HG03354 (cell line): ENCODE measurements at regions not wholly inside any gene's neighbourhood (a gene's known extent, or its start where the extent isn't known, plus 50 kb on each side); places are given as distances from the start of the nearest gene placed in this dataset.

Experiments
- ATAC-seq: cut with Tn5 transposase; IDR thresholded peaks from one replicate; pipeline ENCODE4 v1.9.1; 2021; ENCODE audit warnings: mild to moderate bottlenecking; ENCODE audit not compliant: unreplicated experiment, poor library complexity, severe bottlenecking

DNA sequence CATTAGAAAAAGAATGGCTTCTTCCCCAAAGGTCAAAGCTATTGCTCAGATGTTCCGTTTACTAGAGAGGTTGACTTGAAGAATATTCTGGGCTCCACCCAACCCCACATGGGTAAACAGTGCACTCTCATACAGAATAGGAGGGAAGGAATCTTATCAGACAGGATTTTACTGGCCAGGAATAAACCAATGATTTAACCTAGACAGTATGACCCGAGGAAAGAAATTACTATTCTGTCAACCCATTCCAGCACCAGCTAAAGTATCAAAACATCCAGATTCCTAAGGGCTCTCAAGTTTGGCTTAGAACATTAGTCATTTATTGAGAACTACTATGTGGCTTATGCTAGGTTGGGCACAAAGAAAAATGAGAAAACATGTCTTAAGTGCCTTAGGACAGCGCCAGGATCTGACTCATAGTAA is 493.6 kb upstream of the KLF4 start:
- ATAC-seq: no peak

GRCh38 chr9:107982745-107983144 is 493.2 kb upstream of the KLF4 start:
- no peak for ATAC-seq

GRCh38 chr9:107982001-107982400 is 492.4 kb upstream of the KLF4 start:
- ATAC-seq: no peak

- no peak for ATAC-seq
Measured at GRCh38 chr9:107980984-107981383, 491.4 kb upstream of the KLF4 start.

DNA sequence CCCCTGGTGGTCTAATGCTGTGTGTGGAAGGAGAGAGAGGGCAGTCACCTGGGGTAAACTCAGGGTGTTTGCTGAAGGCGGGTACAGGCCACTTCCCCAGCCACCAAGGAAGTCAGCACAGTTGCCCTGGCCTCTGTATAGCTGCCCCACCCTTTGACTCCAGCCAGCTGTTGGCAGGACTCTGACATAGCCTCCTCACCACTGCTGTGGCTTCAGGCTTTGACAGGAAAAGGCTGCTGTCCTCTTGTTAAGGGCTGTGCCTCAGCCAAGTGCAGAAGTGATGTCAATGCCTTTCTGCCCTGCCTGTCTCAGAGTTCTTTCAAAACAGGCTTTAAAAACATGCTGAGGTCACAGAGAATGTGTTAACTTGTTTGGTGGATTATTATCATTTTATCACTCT is 487.2 kb upstream of the KLF4 start:
- ATAC-seq: no peak

GRCh38 chr9:107975426-107976010 is 485.9 kb upstream of the KLF4 start:
- ATAC-seq: no peak

DNA sequence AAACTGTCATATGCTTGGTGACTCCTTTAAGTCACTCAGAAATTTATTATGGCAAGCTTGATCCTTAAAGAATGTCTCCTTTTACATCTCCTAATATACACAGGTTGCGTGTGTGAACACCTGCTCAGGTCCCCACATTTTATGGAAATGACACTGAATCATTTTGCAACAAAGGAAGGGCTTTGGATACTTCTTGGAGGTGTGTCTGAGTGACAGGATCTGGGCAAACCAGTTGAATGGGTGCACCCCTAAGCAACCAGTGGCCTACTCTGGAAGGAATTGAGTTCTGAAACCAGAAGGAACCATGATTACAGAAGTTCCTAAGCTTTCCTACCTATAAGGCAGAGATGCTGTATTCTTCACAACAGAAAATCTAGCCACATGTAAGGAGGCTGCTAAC is 483.9 kb upstream of the KLF4 start:
- ATAC-seq: no peak

DNA sequence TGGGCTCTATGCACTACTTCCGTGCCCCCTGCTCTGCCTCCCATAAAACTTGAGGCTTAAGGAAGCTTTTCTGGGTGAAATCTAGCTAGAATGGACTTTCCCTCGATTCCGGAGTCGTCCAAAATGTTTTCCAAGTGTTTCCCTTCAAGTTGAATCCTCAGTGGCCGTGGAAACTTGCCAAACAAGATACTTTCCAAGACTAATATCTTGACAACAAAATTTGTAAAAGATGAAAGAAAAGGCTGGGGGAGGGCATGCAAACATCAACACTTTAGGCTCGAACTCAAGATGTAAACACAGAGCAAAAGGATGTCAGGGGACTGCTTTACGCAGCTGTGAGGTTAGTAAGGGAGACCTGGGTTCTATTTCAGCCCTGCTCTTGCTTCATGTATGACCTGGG is 482.8 kb upstream of the KLF4 start:
- ATAC-seq: no peak

DNA sequence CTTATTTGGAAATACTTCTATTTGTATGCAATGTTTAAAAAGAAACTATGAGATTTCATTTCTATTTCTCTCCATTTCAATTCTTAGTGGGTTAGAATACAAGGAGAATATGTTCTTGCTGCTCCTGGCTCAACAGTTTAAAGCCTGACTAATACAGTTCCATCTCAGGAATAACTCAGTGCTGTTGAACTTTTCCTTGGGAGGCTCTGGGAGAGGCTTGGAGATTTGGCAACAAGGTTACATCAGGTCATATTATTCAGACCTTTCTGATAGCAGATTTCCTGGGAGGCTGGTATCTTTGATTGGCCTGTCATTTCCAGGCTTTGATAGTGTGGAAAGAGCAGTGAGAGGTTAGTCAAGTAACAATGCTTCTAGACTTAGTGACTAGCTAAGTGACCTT is 481.7 kb upstream of the KLF4 start:
- no peak for ATAC-seq

- no peak for ATAC-seq
Measured at GRCh38 chr9:107970726-107971125, 481.2 kb upstream of the KLF4 start.

GRCh38 chr9:107969727-107970126 is 480.2 kb upstream of the KLF4 start:
- no peak for ATAC-seq

DNA sequence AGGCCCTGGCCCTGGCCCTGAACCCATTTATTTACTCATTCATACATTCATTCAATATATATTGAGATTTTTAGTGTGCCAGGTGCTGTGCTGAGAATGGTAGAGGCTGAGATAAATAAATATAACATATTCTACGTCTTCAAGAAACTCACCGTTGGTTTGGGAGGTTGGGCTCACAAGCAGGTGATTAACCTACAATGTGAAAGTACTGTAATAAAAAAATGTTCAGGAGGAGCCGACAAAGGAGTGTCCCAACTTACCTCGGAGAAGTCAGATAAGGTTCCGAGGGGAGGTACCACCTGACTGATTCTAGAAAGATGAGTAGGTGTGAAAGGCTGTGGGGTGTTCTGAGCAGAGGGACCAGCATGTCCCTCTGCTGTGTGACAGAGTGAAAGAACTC is 479.6 kb upstream of the KLF4 start:
- no peak for ATAC-seq

DNA sequence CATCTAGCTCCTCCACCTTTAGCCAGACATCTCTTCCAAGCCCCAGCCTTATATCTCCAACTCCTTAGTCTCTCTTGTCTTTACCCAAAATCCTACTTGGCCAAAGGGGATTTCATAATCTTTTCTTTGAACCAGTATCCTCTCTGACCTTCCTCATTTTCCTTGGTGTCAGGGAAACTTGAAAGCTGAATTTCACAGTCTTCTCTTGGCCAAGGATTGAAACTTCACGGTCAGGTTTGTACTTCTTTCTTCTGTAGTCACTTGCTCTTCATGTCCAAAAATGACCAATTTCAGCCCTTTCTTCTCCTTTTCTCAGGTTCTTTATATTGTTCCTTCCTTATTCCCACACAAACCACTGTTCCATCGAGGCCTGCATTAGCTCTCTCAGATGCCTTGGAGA is 473.7 kb upstream of the KLF4 start:
- ATAC-seq: no peak

DNA sequence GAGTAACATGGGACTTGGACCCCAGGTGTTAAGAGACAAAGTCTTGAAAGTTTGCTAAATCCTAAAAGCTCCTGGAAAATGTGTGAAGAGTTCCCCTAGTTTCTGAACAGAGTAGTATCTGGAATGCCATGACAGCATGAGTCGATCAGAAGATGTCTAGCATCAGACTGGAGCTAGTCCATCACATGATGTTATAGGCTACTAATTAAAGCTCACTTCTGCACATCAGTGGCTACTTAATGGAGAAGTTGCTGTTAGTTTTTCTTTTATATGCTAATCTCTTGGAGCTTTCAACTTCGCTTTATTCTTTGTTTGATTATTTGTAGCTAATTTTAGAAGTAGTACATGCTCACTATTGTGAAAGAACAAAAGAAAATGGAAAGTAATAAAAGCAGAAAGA is 471.3 kb upstream of the KLF4 start:
- no peak for ATAC-seq

DNA sequence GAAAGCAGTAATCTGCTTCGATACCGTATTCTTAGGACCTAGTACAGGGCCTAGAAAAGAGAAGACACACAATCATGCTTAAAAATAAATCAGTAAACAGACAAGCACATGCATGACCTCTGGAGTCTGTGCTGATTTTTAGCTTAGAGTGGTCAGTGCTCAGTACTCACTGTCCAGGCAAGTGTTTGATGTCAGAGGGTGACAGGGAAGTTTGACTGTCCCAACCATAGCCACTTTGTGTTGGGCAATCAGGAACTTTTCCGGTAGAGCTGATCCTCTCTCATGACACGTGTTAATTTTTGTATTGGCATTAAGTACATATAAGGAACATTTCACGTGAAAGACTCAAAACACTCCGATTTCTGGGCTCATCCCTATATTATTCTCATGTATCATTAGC is 464.7 kb upstream of the KLF4 start:
- ATAC-seq: no peak

- ATAC-seq: no peak
Measured at GRCh38 chr9:107953556-107954125, 464.1 kb upstream of the KLF4 start.

DNA sequence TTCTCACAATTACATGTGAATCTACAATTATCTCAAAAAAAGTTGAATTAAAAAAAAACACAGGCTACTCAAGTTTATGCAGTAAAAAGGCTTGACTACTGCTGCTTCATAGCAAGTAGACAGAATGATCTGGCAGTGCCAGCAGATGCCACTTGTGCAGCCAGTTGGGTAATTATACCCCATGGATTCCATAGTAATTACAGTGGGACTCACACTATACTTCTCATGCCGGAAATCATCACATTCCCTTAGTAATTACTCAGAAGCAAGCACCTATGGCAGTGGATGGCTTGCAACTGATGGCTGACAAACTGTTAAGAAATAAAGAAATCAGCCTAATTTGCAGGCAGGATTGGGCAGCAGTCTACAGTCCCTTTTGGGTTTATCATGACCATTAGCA is 463.2 kb upstream of the KLF4 start:
- ATAC-seq: no peak

DNA sequence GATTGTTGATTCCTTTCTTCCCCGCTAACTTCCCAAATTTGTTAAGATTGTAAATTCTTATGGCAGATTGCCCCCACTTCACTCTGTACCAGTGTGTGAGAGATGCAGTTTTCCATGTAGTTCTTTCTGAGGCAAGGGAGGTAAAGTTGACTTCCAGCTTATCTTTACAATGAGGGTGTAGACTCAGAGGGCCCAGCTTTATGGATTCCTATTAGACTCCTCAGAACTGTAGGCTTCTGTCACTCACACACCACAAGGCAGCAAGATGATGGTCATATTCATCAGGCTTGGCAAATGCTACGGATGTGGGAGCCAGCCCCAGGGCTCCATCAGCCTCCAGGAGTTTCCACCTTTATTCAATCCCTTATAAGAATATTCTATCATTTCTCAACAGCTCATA is 461.9 kb upstream of the KLF4 start:
- ATAC-seq: no peak

GRCh38 chr9:107949061-107949460 is 459.5 kb upstream of the KLF4 start:
- ATAC-seq: no peak

DNA sequence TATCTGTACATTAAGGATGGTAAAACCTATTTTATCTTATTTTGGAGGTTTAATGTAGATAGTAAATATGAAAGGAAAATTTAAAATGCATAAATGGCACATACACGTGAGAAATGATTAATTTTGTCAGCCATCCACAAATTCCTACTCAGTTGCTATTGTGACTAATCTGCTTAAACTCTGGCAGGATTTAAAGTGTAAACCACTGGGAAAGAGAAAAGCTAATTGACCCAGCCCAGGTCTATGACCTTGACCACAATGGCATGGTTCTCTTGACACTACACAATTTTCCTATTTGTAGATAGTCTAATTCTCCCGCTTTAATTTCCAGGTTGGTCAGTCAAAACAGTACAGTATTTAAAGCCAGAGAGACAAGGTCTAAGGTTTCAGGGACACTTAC is 459.0 kb upstream of the KLF4 start:
- ATAC-seq: no peak

DNA sequence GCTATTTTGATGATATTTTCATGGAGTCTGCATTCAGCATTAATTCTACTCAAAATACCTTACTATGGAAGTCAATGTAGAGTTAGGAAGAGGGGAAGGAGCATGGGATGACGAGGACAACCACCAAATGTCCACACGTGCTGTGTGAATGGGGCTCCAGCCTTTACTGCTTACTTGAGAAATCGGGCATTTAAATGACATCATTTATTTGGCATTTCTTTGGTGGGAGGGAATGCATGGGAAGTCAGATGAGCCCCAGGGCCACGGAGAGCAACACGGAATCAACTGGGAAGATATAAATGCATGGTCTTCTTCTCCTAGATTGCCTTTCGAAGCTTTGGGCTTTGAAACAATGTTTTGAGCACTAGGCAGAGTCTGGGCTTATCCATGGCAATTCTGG is 458.5 kb upstream of the KLF4 start:
- ATAC-seq: no peak
